H1 (cell line): ENCODE measurements at regions not wholly inside any gene's neighbourhood (a gene's known extent, or its start where the extent isn't known, plus 50 kb on each side); places are given as distances from the start of the nearest gene placed in this dataset.

Experiments
- CTCF ChIA-PET: fragments of 300-600 bp; sonication (Branson Sonifier 250); formaldehyde crosslinking; loops from one replicate; lab custom pipeline; 2021; ENCODE audit not compliant: partially characterized antibody; lab: Charles Lee
- POLR2A ChIA-PET: fragments of 300-600 bp; sonication (Branson Sonifier 250); formaldehyde crosslinking; loops from one replicate; lab custom pipeline; 2021; ENCODE audit warnings: inconsistent platforms; ENCODE audit not compliant: partially characterized antibody; lab: Charles Lee
- DNase-seq, 2 experiments: peaks; one replicate each; pipeline versions ENCODE4 v3.0.0 to v3.0.0-alpha.2; 2010 to 2022; ENCODE audit warnings: low spot score in 2 of 2, low read depth in 1 of 2, mixed read lengths in 1 of 2
- FAIRE-seq: peaks from 2 replicates; lab custom pipeline; 2011; peaks lifted over from hg19 to GRCh38; lab: Jason Lieb, UNC
- H2AFZ ChIP-seq: 2 replicates; pipeline ENCODE4 v1.8.1; 2012; ENCODE audit warnings: low read length, inconsistent platforms
- H2AK5ac ChIP-seq: 2 replicates; pipeline ENCODE4 v1.6.1; 2013; ENCODE audit warnings: low read depth, low read length
- H2BK120ac ChIP-seq: replicated peaks from 2 replicates; pipeline ENCODE3; 2013; ENCODE audit warnings: low read depth, low read length, inconsistent platforms
- H2BK12ac ChIP-seq: 2 replicates; pipeline ENCODE4 v1.6.1; 2013; ENCODE audit warnings: low read depth, low read length
- H2BK15ac ChIP-seq: 2 replicates; pipeline ENCODE4 v1.6.1; 2013; ENCODE audit warnings: low read length
- H2BK20ac ChIP-seq: 2 replicates; pipeline ENCODE4 v1.6.1; 2013; ENCODE audit warnings: low read length
- H2BK5ac ChIP-seq: 2 replicates; pipeline ENCODE4 v1.6.1; 2013; ENCODE audit warnings: low read depth, low read length
- H3K14ac ChIP-seq: 2 replicates; pipeline ENCODE4 v1.6.1; 2013; ENCODE audit warnings: inconsistent platforms; ENCODE audit not compliant: insufficient read length
- H3K18ac ChIP-seq: 2 replicates; pipeline ENCODE4 v1.6.1; 2013; ENCODE audit warnings: low read length; ENCODE audit errors: extremely low read depth
- H3K23ac ChIP-seq: 2 replicates; pipeline ENCODE4 v1.6.1; 2013; ENCODE audit warnings: inconsistent platforms; ENCODE audit not compliant: insufficient read length
- H3K23me2 ChIP-seq: 2 replicates; pipeline ENCODE4 v1.6.1; 2013; ENCODE audit warnings: low read depth, low read length
- H3K27ac ChIP-seq: 2 replicates; pipeline ENCODE4 v1.6.1; 2011; ENCODE audit warnings: low read depth, low read length, inconsistent platforms
- H3K27me3 ChIP-seq, 4 experiments: replicated peaks in 1 of 4; 1 replicate in 1 of 4; 2 replicates in 3 of 4; pipeline versions ENCODE4 v1.6.1 to v1.8.1; 2011 to 2013; ENCODE audit warnings: low read length in 3 of 4, mild to moderate bottlenecking in 3 of 4, inconsistent platforms in 2 of 4, mixed read lengths in 2 of 4, moderate library complexity in 1 of 4; ENCODE audit not compliant: control insufficient read depth in 3 of 4, insufficient read depth in 3 of 4; ENCODE audit errors: extremely low read depth in 1 of 4
- H3K36me3 ChIP-seq, 4 experiments: 2 replicates each; pipeline versions ENCODE4 v1.6.1 to v1.8.1; 2011 to 2013; ENCODE audit warnings: mild to moderate bottlenecking in 4 of 4, low read length in 3 of 4, moderate library complexity in 2 of 4, control low read depth in 1 of 4, inconsistent platforms in 1 of 4; ENCODE audit not compliant: insufficient read depth in 4 of 4, control insufficient read depth in 2 of 4
- H3K4ac ChIP-seq: replicated peaks from 2 replicates; pipeline ENCODE3; 2013; ENCODE audit warnings: low read length, low read depth, mixed read lengths, inconsistent platforms; ENCODE audit not compliant: insufficient read length
- H3K4me1 ChIP-seq, 4 experiments: replicated peaks in 1 of 4; 1 replicate in 1 of 4; 2 replicates in 3 of 4; pipeline versions ENCODE4 v1.6.1 to v1.8.1; 2011 to 2013; ENCODE audit warnings: low read length in 3 of 4, inconsistent platforms in 2 of 4, mixed read lengths in 1 of 4; ENCODE audit not compliant: insufficient read depth in 4 of 4, control insufficient read depth in 3 of 4
- H3K4me2 ChIP-seq, 2 experiments: 2 replicates each; pipeline versions ENCODE4 v1.6.1 to v1.8.1; 2011 to 2013; ENCODE audit warnings: low read depth in 2 of 2, low read length in 2 of 2, control low read depth in 1 of 2, inconsistent platforms in 1 of 2, mild to moderate bottlenecking in 1 of 2; ENCODE audit not compliant: insufficient read depth in 1 of 2
- H3K4me3 ChIP-seq, 4 experiments: fragments of 200-600, 300-600 bp in 1 of 4; sonication (generic), shearing (Covaris generic), sonication (Bioruptor Twin) in 1 of 4; 2 replicates each; pipeline versions ENCODE4 v1.5.1 to v1.8.1; 2011 to 2016; ENCODE audit warnings: low read length in 4 of 4, low read depth in 3 of 4, control low read depth in 2 of 4, inconsistent platforms in 2 of 4, mild to moderate bottlenecking in 2 of 4, mixed read lengths in 1 of 4, moderate library complexity in 1 of 4; ENCODE audit not compliant: insufficient read depth in 2 of 4; ENCODE audit errors: extremely low read depth in 1 of 4
- H3K56ac ChIP-seq: replicated peaks from 2 replicates; pipeline ENCODE3; 2013; ENCODE audit warnings: low read depth, mild to moderate bottlenecking, mixed read lengths, low read length, inconsistent platforms; ENCODE audit not compliant: insufficient read length
- H3K79me1 ChIP-seq: 2 replicates; pipeline ENCODE4 v1.6.1; 2013; ENCODE audit warnings: low read depth, low read length, control low read depth
- H3K79me2 ChIP-seq, 2 experiments: 2 replicates each; pipeline versions ENCODE4 v1.6.1 to v1.8.1; 2012 to 2013; ENCODE audit warnings: low read length in 2 of 2, mild to moderate bottlenecking in 2 of 2, inconsistent platforms in 1 of 2; ENCODE audit not compliant: insufficient read depth in 2 of 2, control insufficient read depth in 1 of 2
- H3K9ac ChIP-seq, 4 experiments: replicated peaks in 1 of 4; 1 replicate in 1 of 4; 2 replicates in 3 of 4; pipeline versions ENCODE4 v1.6.1 to v1.8.1; 2011 to 2013; ENCODE audit warnings: low read depth in 3 of 4, low read length in 3 of 4, control low read depth in 2 of 4, mild to moderate bottlenecking in 2 of 4, moderate library complexity in 2 of 4, inconsistent platforms in 1 of 4; ENCODE audit errors: extremely low read depth in 1 of 4
- H3K9me3 ChIP-seq, 2 experiments: 2 replicates each; pipeline versions ENCODE4 v1.6.1 to v1.8.1; 2012 to 2013; ENCODE audit warnings: mild to moderate bottlenecking in 2 of 2, moderate library complexity in 2 of 2, control low read depth in 1 of 2, inconsistent platforms in 1 of 2, low read depth in 1 of 2, low read length in 1 of 2, mixed read lengths in 1 of 2; ENCODE audit not compliant: insufficient read depth in 2 of 2
- H4K20me1 ChIP-seq, 2 experiments: replicated peaks in 1 of 2; 2 replicates each; pipeline versions ENCODE3 to v1.8.1; 2011 to 2013; ENCODE audit warnings: inconsistent platforms in 2 of 2, low read length in 2 of 2, mild to moderate bottlenecking in 1 of 2; ENCODE audit not compliant: insufficient read depth in 2 of 2, control insufficient read depth in 1 of 2
- H4K5ac ChIP-seq: 2 replicates; pipeline ENCODE4 v1.6.1; 2013; ENCODE audit warnings: low read length, low read depth, mixed read lengths, inconsistent platforms; ENCODE audit not compliant: insufficient read length
- H4K8ac ChIP-seq: 2 replicates; pipeline ENCODE4 v1.8.0; 2013; ENCODE audit warnings: mild to moderate bottlenecking, moderate library complexity, low read length, inconsistent platforms; ENCODE audit not compliant: insufficient read depth; ENCODE audit errors: extremely low read depth
- H4K91ac ChIP-seq: replicated peaks from 2 replicates; pipeline ENCODE3; 2013; ENCODE audit warnings: low read length, mixed read lengths, inconsistent platforms; ENCODE audit not compliant: insufficient read length
- EZH2 ChIP-seq: fragments of 200-600 bp; sonication (generic); IDR thresholded peaks from 2 replicates; pipeline ENCODE4 v1.7.1; 2012; ENCODE audit warnings: low read depth, mild to moderate bottlenecking, moderate library complexity, low read length, inconsistent platforms; ENCODE audit not compliant: severe bottlenecking
- KDM5A ChIP-seq: fragments of 200-600 bp; IDR thresholded peaks from 2 replicates; pipeline ENCODE4 v1.7.1; 2012; ENCODE audit warnings: mild to moderate bottlenecking, low read length, inconsistent platforms, mixed read lengths
- POLR2A ChIP-seq, 2 experiments: IDR thresholded peaks; 1 replicate in 1 of 2; 2 replicates in 1 of 2; pipeline ENCODE4 v1.6.1; 2011; ENCODE audit warnings: low read depth in 2 of 2, low read length in 2 of 2, mild to moderate bottlenecking in 2 of 2; ENCODE audit errors: control extremely low read depth in 1 of 2
- POU5F1 ChIP-seq: IDR thresholded peaks from 2 replicates; pipeline ENCODE4 v1.6.1; 2011; ENCODE audit warnings: low read depth, mild to moderate bottlenecking, low read length, moderate library complexity
- SAP30 ChIP-seq: fragments of 300-600 bp; sonication (generic); IDR thresholded peaks from 2 replicates; pipeline ENCODE4 v1.7.1; 2012; ENCODE audit warnings: low read length, moderate library complexity, mild to moderate bottlenecking, inconsistent platforms; ENCODE audit not compliant: insufficient read depth, insufficient replicate concordance
- SUZ12 ChIP-seq: fragments of 200-600 bp; sonication (generic); IDR thresholded peaks from 2 replicates; pipeline ENCODE4 v1.6.1; 2012; ENCODE audit warnings: mild to moderate bottlenecking, inconsistent platforms, low read length, moderate library complexity, mixed read lengths
- WGBS, 2 experiments: shearing (Covaris generic) in 1 of 2; methylation state at CpG; one replicate each; pipeline versions ENCODE4 v1.1.6 to v1.1.7; 2013 to 2015; ENCODE audit warnings: low lambda C conversion rate in 2 of 2, mixed read lengths in 2 of 2, inconsistent platforms in 1 of 2, low coverage in 1 of 2, missing lambda C conversion rate in 1 of 2; ENCODE audit not compliant: insufficient replicate concordance in 2 of 2, insufficient coverage in 1 of 2, insufficient read length in 1 of 2; ENCODE audit errors: extremely low coverage in 1 of 2, missing lambda C conversion rate in 1 of 2; 5-methylcytosine and 5-hydroxymethylcytosine counted together

- Histone ChIP-seq H3K4me3 (no peak overlapping the region), H2AFZ (no peak overlapping the region), H3K4me1 (peaks cover 0 to 2% (median 0%) of the 10 kb centered on the region in 4 experiments; a peak in 1 of 7 replicates), H3K79me2 (no peaks in the 10 kb centered on the region), H2BK120ac (no peak overlapping the region), H3K56ac (no peak overlapping the region), H2BK15ac (no peak overlapping the region), H3K14ac (no peak overlapping the region), H4K8ac (no peak overlapping the region), H2BK12ac (0 out of 2 replicates have a peak overlapping the region, but pooled peaks have one; percentile 50), H4K20me1 (no peaks in the 10 kb centered on the region), H2BK20ac (no peak overlapping the region), H4K91ac (no peak overlapping the region), H3K4ac (no peak overlapping the region), H4K5ac (no peak overlapping the region), H3K36me3 (no peaks in the 10 kb centered on the region), H3K23me2 (no peaks in the 10 kb centered on the region), H3K79me1 (no peaks in the 10 kb centered on the region), H2AK5ac (0 out of 2 replicates have a peak overlapping the region, but pooled peaks have one; percentile 13), H3K4me2 (no peak overlapping the region), H3K9me3 (no peaks in the 10 kb centered on the region), H3K23ac (no peak overlapping the region), H3K9ac (no peak overlapping the region), H3K27me3 (no peaks in the 10 kb centered on the region), H3K27ac (no peak overlapping the region), H2BK5ac (no peak overlapping the region), H3K18ac (no peak overlapping the region)
- WGBS, 2 experiments: 82% methylated on average over 11 of the region's 11 CpGs; no CpG with 5 or more reads in 1 of the 2 experiments
- CTCF ChIA-PET: interaction anchor here (0.9 kb wide), 1 partner anchor 18 kb away, joined by 3 read pairs; no protein-coding TSS in a partner anchor
- no peak for FAIRE-seq
- no peak for TF ChIP-seq SAP30
- no peak for TF ChIP-seq EZH2
- TF ChIP-seq POU5F1: no peak
- TF ChIP-seq KDM5A: no peak
- TF ChIP-seq SUZ12: no peak
- no peak for TF ChIP-seq POLR2A (IDR thresholded peaks at IDR 0.05; ENCODE audit: control extremely low read depth in 1 of 2, low read depth in 2 of 2, low read length in 2 of 2)
- DNase-seq: no peak
- POLR2A ChIA-PET: no interaction called here
Measured at GRCh38 chr10:131019696-131020095, 291.8 kb downstream of the TCERG1L start.
